ENCODE measurements at regions not wholly inside any gene's neighbourhood (a gene's known extent, or its start where the extent isn't known, plus 50 kb on each side); places are given as distances from the start of the nearest gene placed in this dataset.

DNA sequence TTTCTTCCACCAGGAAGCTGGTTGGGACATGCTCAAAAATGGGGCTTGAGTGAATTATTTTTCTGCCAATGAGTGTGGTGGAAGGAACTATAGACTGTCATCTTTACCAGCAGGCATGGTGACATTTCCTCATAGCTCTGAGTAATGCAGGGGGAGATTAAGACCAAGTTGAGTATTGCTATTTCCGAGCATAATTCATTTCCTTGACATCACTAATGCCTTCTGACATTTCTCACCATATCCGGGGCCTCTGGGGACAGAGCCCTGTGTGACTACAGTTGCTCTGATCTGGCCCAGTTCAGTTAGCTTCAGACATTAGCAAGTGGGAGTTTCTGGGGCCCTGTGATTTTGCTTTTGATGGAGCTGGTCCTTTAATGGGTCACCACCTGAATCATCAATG lies 410.4 kb downstream of the MEIS1 start:
- no peak overlapping the region for H3K9ac ChIP-seq (ENCODE audit: low read depth, low read length)
- H4K91ac ChIP-seq (ENCODE audit: insufficient read depth, low read depth, low read length): peak overlapping the region; percentile 52
- DNase-seq (peak; percentile 35), ATAC-seq (ENCODE audit: low read depth) (no peak)
- H4K20me1 ChIP-seq (ENCODE audit: insufficient read depth, low read length): no peaks in the 10 kb centered on the region
- 0 out of 4 replicates have a peak, but pooled peaks cover 0 to 6% of the 10 kb centered on the region in 2 experiments for H3K79me1 ChIP-seq (ENCODE audit: low read depth in 1 of 2, low read length in 2 of 2)
- no peak overlapping the region for H3K4me2 ChIP-seq (ENCODE audit: low read depth, low read length)
- H3K23ac ChIP-seq (ENCODE audit: low read depth, low read length): peak overlapping the region; percentile 14; the same call in 1 of the 2 replicates
- peak overlapping the region; percentile 81 for H2BK120ac ChIP-seq (ENCODE audit: low read depth, low read length)
- no peak overlapping the region for H3K56ac ChIP-seq (ENCODE audit: extremely low read depth, insufficient read depth, low read length)
- in situ Hi-C loops (cut with MboI; ENCODE audit: low sequenced_read_pairs) (loop anchor here (10.0 kb wide), 2 partner anchors 261 to 411 kb away; partner anchors contain the start of gene MEIS1), dilution Hi-C loops (cut with HindIII; ENCODE audit: low sequenced_read_pairs, unreplicated experiment) (no loop called here), intact Hi-C loops (cut with micrococcal nuclease) (loop anchor here (10.0 kb wide), 1 partner anchor 629 kb away; no protein-coding TSS in a partner anchor)
- H3K18ac ChIP-seq (ENCODE audit: low read depth, low read length): peak overlapping the region; percentile 59
- WGBS, 2 experiments (ENCODE audit: extremely low coverage in 2 of 2, insufficient read length in 1 of 2): 0% methylated on average over 1 of the region's 2 CpGs; no CpG with 5 or more reads in 1 of the 2 experiments
- BruUV-seq (replicated peaks): no TSS peak
- ChIA-PET CTCF (interaction anchor here (0.5 to 1.0 kb wide), 2 partner anchors 370 to 632 kb away, joined by 3 read pairs; no protein-coding TSS in a partner anchor), POLR2A (ENCODE audit: unreplicated experiment) (no interaction called here)
- peaks cover 14% of the 10 kb centered on the region for H3K4me1 ChIP-seq (ENCODE audit: control insufficient read depth, insufficient read depth, low read length)
- H2AK5ac ChIP-seq (ENCODE audit: low read depth, low read length): peak overlapping the region; percentile 59; the same call in 1 of the 2 replicates
- peak overlapping the region; percentile 12; the same call in 1 of the 2 replicates for H4K5ac ChIP-seq (ENCODE audit: low read depth, low read length)
- peak overlapping the region; percentile 54 for H3K14ac ChIP-seq (replicated peaks; ENCODE audit: low read depth, low read length)
- no peaks in the 10 kb centered on the region for H3K9me3 ChIP-seq (ENCODE audit: control insufficient read depth, insufficient read depth, low read length)
- no peak overlapping the region for H3K27ac ChIP-seq (ENCODE audit: insufficient read depth, low read length)
- 0 out of 3 replicates have a peak overlapping the region, but pooled peaks have one; percentile 13 for H2BK15ac ChIP-seq (ENCODE audit: low read depth, low read length)
- H2BK20ac ChIP-seq (ENCODE audit: low read depth, low read length): peak overlapping the region; percentile 84
- no peaks in the 10 kb centered on the region for H3K36me3 ChIP-seq (ENCODE audit: control insufficient read depth, insufficient read depth, low read length)
- TF ChIP-seq, protein P1, sequence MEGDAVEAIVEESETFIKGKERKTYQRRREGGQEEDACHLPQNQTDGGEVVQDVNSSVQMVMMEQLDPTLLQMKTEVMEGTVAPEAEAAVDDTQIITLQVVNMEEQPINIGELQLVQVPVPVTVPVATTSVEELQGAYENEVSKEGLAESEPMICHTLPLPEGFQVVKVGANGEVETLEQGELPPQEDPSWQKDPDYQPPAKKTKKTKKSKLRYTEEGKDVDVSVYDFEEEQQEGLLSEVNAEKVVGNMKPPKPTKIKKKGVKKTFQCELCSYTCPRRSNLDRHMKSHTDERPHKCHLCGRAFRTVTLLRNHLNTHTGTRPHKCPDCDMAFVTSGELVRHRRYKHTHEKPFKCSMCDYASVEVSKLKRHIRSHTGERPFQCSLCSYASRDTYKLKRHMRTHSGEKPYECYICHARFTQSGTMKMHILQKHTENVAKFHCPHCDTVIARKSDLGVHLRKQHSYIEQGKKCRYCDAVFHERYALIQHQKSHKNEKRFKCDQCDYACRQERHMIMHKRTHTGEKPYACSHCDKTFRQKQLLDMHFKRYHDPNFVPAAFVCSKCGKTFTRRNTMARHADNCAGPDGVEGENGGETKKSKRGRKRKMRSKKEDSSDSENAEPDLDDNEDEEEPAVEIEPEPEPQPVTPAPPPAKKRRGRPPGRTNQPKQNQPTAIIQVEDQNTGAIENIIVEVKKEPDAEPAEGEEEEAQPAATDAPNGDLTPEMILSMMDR (conservative IDR thresholded peaks at IDR 0.05; ENCODE audit: low read depth, low read length): no peak
- peak; percentile 31; the same call in 1 of the 2 replicates for TF ChIP-seq CEBPB (IDR thresholded peaks at IDR 0.05; ENCODE audit: low read depth, low read length)
- no peak overlapping the region for H2AK9ac ChIP-seq (replicated peaks; ENCODE audit: low read depth, low read length, poor library complexity)
- no peaks in the 10 kb centered on the region for H3K27me3 ChIP-seq (ENCODE audit: control insufficient read depth, insufficient read depth, low read length)
- peak overlapping the region; percentile 41 for H2AFZ ChIP-seq (replicated peaks; ENCODE audit: low read length, poor library complexity)
- peak overlapping the region; percentile 12 to 59; a peak in 3 of 4 replicates for H4K8ac ChIP-seq (ENCODE audit: low read depth in 2 of 2, low read length in 2 of 2)
- peak overlapping the region; percentile 32 for H2BK5ac ChIP-seq (ENCODE audit: low read depth, low read length, poor library complexity, severe bottlenecking)
- peaks cover 4% of the 10 kb centered on the region; the same call in 1 of the 2 replicates for H3K9me1 ChIP-seq (ENCODE audit: insufficient read depth, low read length)
- no peak overlapping the region for H3K4me3 ChIP-seq (ENCODE audit: insufficient read depth, low read depth, low read length)
- H3K4ac ChIP-seq (ENCODE audit: low read depth, low read length): peak overlapping the region; percentile 59

All from IMR-90 (cell line).